B cell (primary cell): ENCODE measurements at regions not wholly inside any gene's neighbourhood (a gene's known extent, or its start where the extent isn't known, plus 50 kb on each side); places are given as distances from the start of the nearest gene placed in this dataset.

Experiments used
- EZH2 ChIP-seq: IDR thresholded peaks from 2 replicates; pipeline ENCODE4 v1.6.1; 2012; ENCODE audit warnings: borderline replicate concordance, low read depth, mild to moderate bottlenecking, moderate library complexity, low read length; ENCODE audit not compliant: insufficient read depth, poor library complexity, severe bottlenecking
- TF ChIP-seq, protein P1 (sequence below): fragments of 200-600 bp; IDR thresholded peaks from one replicate; pipeline ENCODE4 v1.8.0; 2022; ENCODE audit warnings: antibody characterized with exemption, mild to moderate bottlenecking

DNA sequence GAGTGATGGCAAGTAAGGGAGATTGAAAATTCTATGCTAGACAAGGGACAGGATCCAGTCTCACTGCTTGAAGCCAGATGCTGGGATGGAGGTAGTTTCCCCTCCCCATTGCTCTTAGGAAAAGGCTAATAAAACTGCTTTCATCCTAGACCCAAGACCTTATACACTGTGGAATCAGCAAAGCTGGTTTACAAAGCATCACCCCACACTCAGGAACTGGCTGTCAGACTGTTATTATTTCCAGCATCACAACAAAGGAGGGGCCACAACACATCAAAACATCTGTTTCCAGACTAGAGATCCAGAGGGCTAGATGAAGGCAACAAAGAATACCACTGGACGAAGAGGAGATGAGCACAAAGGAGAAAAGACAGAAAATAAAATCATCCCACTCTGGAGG lies 364.6 kb upstream of the PTGER4 start:
- TF ChIP-seq, protein P1, sequence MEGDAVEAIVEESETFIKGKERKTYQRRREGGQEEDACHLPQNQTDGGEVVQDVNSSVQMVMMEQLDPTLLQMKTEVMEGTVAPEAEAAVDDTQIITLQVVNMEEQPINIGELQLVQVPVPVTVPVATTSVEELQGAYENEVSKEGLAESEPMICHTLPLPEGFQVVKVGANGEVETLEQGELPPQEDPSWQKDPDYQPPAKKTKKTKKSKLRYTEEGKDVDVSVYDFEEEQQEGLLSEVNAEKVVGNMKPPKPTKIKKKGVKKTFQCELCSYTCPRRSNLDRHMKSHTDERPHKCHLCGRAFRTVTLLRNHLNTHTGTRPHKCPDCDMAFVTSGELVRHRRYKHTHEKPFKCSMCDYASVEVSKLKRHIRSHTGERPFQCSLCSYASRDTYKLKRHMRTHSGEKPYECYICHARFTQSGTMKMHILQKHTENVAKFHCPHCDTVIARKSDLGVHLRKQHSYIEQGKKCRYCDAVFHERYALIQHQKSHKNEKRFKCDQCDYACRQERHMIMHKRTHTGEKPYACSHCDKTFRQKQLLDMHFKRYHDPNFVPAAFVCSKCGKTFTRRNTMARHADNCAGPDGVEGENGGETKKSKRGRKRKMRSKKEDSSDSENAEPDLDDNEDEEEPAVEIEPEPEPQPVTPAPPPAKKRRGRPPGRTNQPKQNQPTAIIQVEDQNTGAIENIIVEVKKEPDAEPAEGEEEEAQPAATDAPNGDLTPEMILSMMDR, result no peak
- TF ChIP-seq EZH2, result no peak
